Left cardiac atrium (tissue), 4 donors: ENCODE measurements at regions not wholly inside any gene's neighbourhood (a gene's known extent, or its start where the extent isn't known, plus 50 kb on each side); places are given as distances from the start of the nearest gene placed in this dataset.

Experiments used
- ATAC-seq, 2 donors: fragments of 200-7000 bp; cut with Tn5 transposase; one replicate each; pipeline ENCODE4 v1.9.1; 2020; ENCODE audit warnings: mild to moderate bottlenecking in 2 of 2, moderate library complexity in 2 of 2
- DNase-seq: peaks from one replicate; pipeline ENCODE4 v3.0.0-alpha.2; 2020
- intact Hi-C, 2 donors: fragments of 100-400 bp; cut with DNase I; formaldehyde crosslinking; loops; one replicate each; pipeline versions ENCODE4 v1.14.1 to v1.15.1; 2022 to 2023
- donor health status: DM: no; HTN: yes; CAD: no.
- donor health status: DM: no; HTN: yes; CAD: no; lungs with severe emphysema.
- donor health status: DM: yes; HTN: yes; CAD: no.
- donor health status: Dilated cardiomyopathy.

GRCh38 chr4:135164601-135165000 is 963.0 kb upstream of the PABPC4L start:
- intact Hi-C loops: no loop called here
- no peak for DNase-seq
- no peak for ATAC-seq

DNA sequence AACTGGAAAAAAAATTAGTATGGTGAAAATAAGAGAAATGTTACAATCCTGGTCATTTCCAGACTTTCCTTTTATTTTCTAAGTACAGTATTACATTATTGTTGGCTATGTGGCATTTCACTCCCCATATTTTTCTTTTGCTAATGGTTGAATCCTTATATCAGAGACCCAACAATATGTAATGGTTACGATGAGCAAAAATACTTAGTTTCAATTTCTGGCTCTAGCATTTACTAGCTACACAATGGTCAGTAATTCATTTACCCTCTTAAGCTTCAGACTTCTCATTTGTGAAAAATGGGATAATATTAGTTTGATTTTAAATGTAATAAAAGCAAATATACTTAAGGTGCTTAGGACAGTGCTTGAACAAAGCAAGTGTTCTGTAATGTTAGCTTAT is 942.9 kb upstream of the PABPC4L start:
- intact Hi-C loops: no loop called here
- no peak for ATAC-seq

GRCh38 chr4:135124196-135124595 is 922.6 kb upstream of the PABPC4L start:
- intact Hi-C loops: no loop called here

More for the DNA sequence above, 942.9 kb upstream of the PABPC4L start:
- DNase-seq: no peak

DNA sequence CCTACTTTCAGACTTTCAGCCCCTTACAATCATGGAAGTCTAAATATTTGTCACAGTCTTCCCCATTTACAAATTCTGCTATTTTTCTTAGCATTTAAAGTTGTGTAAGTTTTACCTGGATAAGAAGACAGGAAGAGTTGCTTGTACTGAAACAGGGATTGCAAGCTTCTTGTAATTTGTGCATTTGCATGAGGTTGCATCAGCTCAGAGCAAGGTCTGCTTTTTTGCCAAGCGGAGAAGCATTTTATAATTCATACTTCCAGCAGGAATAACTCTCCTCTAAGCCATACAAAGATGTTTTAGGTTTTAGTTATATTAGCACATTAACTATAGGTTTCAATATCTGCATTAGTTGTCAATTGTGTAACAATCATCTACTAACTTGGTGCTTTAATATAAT is 922.0 kb upstream of the PABPC4L start:
- DNase-seq (no peak), ATAC-seq (no peak)
- intact Hi-C loops: no loop called here

More at GRCh38 chr4:135124196-135124595, 922.6 kb upstream of the PABPC4L start:
- DNase-seq: no peak
- no peak for ATAC-seq

- DNase-seq: no peak
- ATAC-seq: no peak
These were observed 920.9 kb upstream of the PABPC4L start for GRCh38 chr4:135122457-135122856.

DNA sequence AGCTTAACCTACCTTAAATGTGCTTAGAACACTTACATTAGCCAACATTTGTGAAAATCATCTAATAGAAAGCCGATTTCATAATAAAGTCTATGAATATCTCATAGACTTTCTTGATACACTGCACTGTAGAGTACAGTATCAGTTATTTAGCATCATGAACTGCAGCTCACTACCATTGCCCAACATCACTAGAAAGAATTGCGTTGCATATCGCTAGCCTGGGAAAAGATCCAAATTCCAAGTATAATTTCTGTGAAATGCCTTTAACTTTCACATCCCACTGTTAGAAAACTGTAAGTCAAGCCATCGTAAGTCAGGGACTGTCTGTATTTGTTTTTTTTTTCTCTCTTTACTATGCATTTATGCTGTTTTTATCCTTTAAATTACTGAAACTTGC is 918.6 kb upstream of the PABPC4L start:
- DNase-seq (no peak), ATAC-seq (no peak)
- intact Hi-C loops: no loop called here

More at GRCh38 chr4:135122457-135122856, 920.9 kb upstream of the PABPC4L start:
- intact Hi-C loops: no loop called here

GRCh38 chr4:135114079-135114478 is 912.5 kb upstream of the PABPC4L start:
- DNase-seq (no peak), ATAC-seq (no peak)
- intact Hi-C loops: no loop called here

GRCh38 chr4:135098061-135098460 is 896.5 kb upstream of the PABPC4L start:
- DNase-seq: no peak
- ATAC-seq: no peak
- intact Hi-C loops: no loop called here

DNA sequence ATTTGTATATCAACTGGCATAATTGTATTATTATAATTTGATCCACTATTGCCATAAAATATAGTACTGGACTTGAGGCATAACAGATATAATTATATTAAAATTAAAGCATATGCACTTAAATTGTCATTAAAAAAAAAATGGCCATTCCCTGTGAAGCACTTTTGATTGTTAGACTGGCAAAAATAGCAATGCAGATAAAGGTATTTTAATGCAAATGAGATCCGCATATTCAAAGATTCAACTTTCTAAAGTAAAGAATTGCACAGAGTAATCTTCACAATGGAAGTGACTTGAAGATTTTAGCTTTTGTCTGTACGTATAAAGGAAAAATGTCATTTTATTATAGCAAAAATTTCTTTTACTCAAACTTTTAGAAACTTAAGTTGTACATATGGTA is 871.8 kb upstream of the PABPC4L start:
- intact Hi-C loops: no loop called here

DNA sequence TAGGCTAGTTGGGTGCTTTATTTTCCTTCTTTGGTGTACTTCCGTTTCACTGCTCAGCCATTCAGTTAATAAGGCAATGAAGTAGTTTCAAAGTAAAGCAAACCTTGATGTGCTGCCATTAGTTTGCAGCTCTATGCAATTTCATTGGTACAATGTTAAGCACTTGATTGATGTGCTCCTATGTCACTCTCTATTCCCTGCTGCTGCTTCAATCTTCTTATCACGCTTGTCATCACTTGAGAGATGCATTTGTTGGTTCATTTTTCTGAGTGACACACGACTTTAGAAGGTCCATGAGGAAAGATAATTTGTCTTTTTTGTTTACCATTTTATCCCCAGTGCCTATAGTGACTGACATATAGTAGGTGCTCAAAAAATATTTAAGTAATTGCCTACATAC is 871.0 kb upstream of the PABPC4L start:
- ATAC-seq (no peak), DNase-seq (no peak)
- intact Hi-C loops: no loop called here

More for the DNA sequence above, 871.8 kb upstream of the PABPC4L start:
- ATAC-seq: no peak
- DNase-seq: no peak

GRCh38 chr4:135065366-135065765 is 863.8 kb upstream of the PABPC4L start:
- intact Hi-C loops: no loop called here
- ATAC-seq: no peak
- no peak for DNase-seq

- no peak for DNase-seq
- no peak for ATAC-seq
- intact Hi-C loops: no loop called here
These were observed 848.6 kb upstream of the PABPC4L start for GRCh38 chr4:135050086-135050717.

DNA sequence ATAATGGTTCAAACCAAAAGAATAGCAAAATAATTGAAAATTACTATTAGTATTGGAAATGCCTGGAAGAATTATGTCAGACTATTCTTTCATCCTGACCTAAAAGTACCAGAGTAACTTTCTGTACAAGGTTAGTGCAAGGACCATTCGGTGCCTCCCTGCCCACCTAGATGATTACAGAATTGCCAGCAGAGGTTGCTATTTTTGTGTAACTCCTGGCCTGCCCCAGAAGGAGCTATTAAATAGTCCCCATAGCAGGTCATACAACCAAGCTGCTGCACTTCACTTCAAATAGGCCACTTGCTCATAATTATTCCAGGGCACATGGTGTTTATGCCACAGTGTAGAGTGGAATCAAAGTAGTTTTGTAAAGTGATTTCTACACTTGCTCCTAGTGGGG is 831.1 kb upstream of the PABPC4L start:
- ATAC-seq (no peak), DNase-seq (no peak)
- intact Hi-C loops: no loop called here

- intact Hi-C loops: no loop called here
- no peak for DNase-seq
- ATAC-seq: no peak
These were observed 814.2 kb upstream of the PABPC4L start for GRCh38 chr4:135015771-135016170.

DNA sequence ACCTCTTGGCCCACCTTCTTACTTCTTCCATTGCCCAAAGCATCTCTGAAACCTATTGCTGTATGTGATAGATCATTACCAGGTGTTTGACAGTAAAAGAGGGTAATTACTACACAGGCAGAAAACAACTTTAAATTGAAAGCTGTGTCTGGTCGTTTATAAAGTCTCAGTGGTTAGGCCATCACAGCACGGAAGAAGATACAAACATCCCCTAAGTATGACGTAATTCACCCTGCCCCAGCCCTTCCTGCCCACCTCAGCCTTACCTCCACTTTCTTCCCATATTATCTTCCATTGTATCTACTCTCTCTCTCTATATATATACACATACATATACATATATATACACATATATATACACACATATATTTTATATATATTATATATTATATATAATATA is 805.8 kb upstream of the PABPC4L start:
- intact Hi-C loops: no loop called here
- ATAC-seq: no peak

GRCh38 chr4:134999169-134999568 is 797.6 kb upstream of the PABPC4L start:
- ATAC-seq (no peak), DNase-seq (no peak)
- intact Hi-C loops: no loop called here

More for the DNA sequence above, 805.8 kb upstream of the PABPC4L start:
- DNase-seq: no peak

DNA sequence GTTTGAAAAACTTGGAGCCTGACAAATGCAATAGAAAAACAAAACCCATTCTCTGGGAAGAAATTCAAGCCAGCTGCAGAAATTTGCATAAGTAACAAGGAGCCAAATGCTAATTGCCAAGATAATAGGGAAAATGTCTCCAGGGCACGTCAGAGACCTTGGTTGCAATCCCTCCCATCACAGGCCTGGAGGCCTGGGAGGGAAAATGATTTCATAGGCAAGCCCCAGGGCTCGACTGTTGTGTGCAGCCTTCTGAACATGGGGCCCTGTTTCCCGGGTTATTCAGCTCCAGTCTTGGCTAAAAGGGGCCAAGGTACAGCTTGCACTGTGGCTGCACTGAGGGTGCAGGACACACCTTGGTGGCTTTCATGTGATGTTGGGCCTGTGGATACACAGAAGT is 760.4 kb upstream of the PABPC4L start:
- ATAC-seq: no peak
- no peak for DNase-seq
- intact Hi-C loops: no loop called here

GRCh38 chr4:134958862-134959261 is 757.3 kb upstream of the PABPC4L start:
- ATAC-seq (no peak), DNase-seq (no peak)
- intact Hi-C loops: no loop called here

- DNase-seq (no peak), ATAC-seq (no peak)
- intact Hi-C loops: no loop called here
These were observed 753.5 kb upstream of the PABPC4L start for GRCh38 chr4:134955059-134955458.

DNA sequence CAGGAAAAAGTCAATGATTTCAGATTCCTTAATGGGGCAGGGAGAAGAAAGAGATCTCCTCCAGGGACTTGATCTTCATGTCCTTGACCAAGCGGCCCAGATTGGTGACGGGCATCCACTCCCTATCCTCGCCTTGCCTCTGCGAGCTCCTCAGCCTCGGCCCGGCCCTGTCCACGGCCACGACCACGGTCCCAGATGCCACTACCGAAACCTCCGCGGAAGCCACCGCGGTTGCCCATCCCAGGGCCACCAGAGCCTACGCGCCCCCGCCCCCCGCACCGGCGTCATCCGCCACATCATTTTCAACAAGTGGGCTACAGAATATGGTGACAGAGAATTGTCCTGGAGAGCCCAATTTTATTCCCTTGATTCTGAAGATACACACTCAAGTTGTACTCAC is 751.2 kb upstream of the PABPC4L start:
- ATAC-seq: no peak
- no peak for DNase-seq
- intact Hi-C loops: no loop called here

- intact Hi-C loops: no loop called here
- ATAC-seq (no peak), DNase-seq (no peak)
These were observed 750.7 kb upstream of the PABPC4L start for GRCh38 chr4:134952305-134952704.
